ENCODE measurements at regions not wholly inside any gene's neighbourhood (a gene's known extent, or its start where the extent isn't known, plus 50 kb on each side); places are given as distances from the start of the nearest gene placed in this dataset.

DNA sequence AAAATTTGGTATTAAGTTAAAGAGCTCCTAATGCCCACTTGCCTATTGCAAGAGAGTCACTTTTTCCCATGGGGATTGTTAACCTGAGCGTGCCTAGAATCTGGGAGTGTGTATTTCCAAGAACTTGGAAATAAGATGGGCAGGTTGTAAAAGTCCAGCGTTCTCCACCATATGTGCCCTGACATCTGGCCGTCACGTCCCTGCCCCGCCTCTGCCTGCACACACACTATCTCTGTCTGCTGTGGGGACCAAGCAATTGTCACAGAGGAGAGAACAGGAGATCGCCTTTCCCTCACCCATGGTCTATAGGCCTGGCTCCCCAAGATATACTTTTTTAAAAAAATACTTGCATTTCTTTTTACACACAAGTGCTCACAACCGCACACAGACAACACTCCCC is 396.5 kb upstream of the PFKP start:
- no peak overlapping the region for H3K27ac ChIP-seq (ENCODE audit: poor library complexity, severe bottlenecking)
- no peak overlapping the region for H3K4me3 ChIP-seq (ENCODE audit: severe bottlenecking)
- ATAC-seq (ENCODE audit: low read depth) (no peak), DNase-seq (ENCODE audit: low spot score) (no peak)
- no peaks in the 10 kb centered on the region for H3K36me3 ChIP-seq (ENCODE audit: low read depth)
- no peaks in the 10 kb centered on the region for H3K27me3 ChIP-seq (ENCODE audit: insufficient read depth, poor library complexity, severe bottlenecking)
- no peaks in the 10 kb centered on the region for H3K9me3 ChIP-seq (ENCODE audit: severe bottlenecking)
- no peak for TF ChIP-seq CTCF (IDR thresholded peaks at IDR 0.05; ENCODE audit: poor library complexity, severe bottlenecking)
- H3K4me1 ChIP-seq (ENCODE audit: insufficient read depth, poor library complexity, severe bottlenecking), result no peaks in the 10 kb centered on the region

DNA sequence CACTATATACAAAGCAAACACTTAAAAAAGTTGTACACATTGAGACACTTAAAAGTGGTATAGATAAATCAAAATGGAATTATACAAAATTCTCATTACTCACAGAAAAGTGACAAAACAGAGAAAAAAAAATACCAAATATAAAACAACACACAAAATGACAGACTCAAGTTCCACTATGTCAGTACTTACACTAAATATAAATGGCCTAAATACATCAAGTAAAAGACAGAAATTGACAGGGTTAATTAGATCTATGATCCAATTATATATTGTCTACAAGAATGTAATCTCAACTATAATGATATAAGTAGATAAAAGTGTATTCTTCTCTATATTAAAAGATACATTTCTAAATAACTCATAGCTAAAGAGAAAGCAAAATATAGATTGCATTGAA is 401.6 kb upstream of the PFKP start:
- DNase-seq (ENCODE audit: low spot score) (no peak), ATAC-seq (ENCODE audit: low read depth) (no peak)
- Histone ChIP-seq H3K27ac (ENCODE audit: poor library complexity, severe bottlenecking) (no peak overlapping the region), H3K27me3 (ENCODE audit: insufficient read depth, poor library complexity, severe bottlenecking) (no peaks in the 10 kb centered on the region), H3K9me3 (ENCODE audit: severe bottlenecking) (no peaks in the 10 kb centered on the region), H3K4me3 (ENCODE audit: severe bottlenecking) (no peak overlapping the region), H3K36me3 (ENCODE audit: low read depth) (no peaks in the 10 kb centered on the region), H3K4me1 (ENCODE audit: insufficient read depth, poor library complexity, severe bottlenecking) (no peaks in the 10 kb centered on the region)
- TF ChIP-seq CTCF (IDR thresholded peaks at IDR 0.05; ENCODE audit: poor library complexity, severe bottlenecking), result no peak

GRCh38 chr10:2660276-2660675 is 407.1 kb upstream of the PFKP start:
- no peak for TF ChIP-seq CTCF (IDR thresholded peaks at IDR 0.05; ENCODE audit: poor library complexity, severe bottlenecking)
- Histone ChIP-seq H3K4me3 (ENCODE audit: severe bottlenecking) (no peak overlapping the region), H3K4me1 (ENCODE audit: insufficient read depth, poor library complexity, severe bottlenecking) (no peaks in the 10 kb centered on the region), H3K36me3 (ENCODE audit: low read depth) (no peaks in the 10 kb centered on the region), H3K27me3 (ENCODE audit: insufficient read depth, poor library complexity, severe bottlenecking) (peaks cover 4% of the 10 kb centered on the region), H3K9me3 (ENCODE audit: severe bottlenecking) (no peaks in the 10 kb centered on the region), H3K27ac (ENCODE audit: poor library complexity, severe bottlenecking) (no peak overlapping the region)
- DNase-seq (ENCODE audit: low spot score), result no peak
- no peak for ATAC-seq (ENCODE audit: low read depth)

DNA sequence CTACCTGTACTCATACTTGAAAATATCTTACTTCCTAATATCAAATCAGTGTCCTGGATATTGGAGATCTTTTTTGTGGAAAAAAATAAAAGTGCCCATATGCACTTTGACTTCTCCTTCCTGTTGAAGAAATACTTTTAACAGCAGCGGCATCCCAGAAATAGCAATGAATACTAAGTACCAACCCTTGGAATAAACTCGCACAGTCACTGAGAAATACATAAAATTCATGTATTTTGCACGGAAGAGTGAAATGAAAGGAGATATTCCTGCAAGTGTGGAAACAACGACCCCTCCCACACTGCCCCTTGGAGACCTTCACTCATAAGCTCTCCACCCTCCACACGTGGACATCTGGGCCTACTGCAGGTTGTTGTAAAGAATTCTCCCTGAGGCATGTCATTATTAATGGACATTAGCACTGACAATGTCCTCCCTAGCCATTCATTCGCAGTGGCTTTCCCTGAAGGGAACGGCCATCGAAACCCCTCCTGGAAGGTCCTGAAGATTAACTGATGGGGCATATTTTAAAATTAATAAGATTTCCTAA is 407.6 kb upstream of the PFKP start:
- Histone ChIP-seq H3K36me3 (ENCODE audit: low read depth) (no peaks in the 10 kb centered on the region), H3K4me1 (ENCODE audit: insufficient read depth, poor library complexity, severe bottlenecking) (no peaks in the 10 kb centered on the region), H3K4me3 (ENCODE audit: severe bottlenecking) (no peak overlapping the region), H3K9me3 (ENCODE audit: severe bottlenecking) (no peaks in the 10 kb centered on the region), H3K27me3 (ENCODE audit: insufficient read depth, poor library complexity, severe bottlenecking) (peaks cover 4% of the 10 kb centered on the region), H3K27ac (ENCODE audit: poor library complexity, severe bottlenecking) (no peak overlapping the region)
- no peak for ATAC-seq (ENCODE audit: low read depth)
- no peak for TF ChIP-seq CTCF (IDR thresholded peaks at IDR 0.05; ENCODE audit: poor library complexity, severe bottlenecking)
- no peak for DNase-seq (ENCODE audit: low spot score)

- no peak for ATAC-seq (ENCODE audit: low read depth)
- Histone ChIP-seq H3K4me1 (ENCODE audit: insufficient read depth, poor library complexity, severe bottlenecking) (no peaks in the 10 kb centered on the region), H3K27me3 (ENCODE audit: insufficient read depth, poor library complexity, severe bottlenecking) (peaks cover 4% of the 10 kb centered on the region), H3K27ac (ENCODE audit: poor library complexity, severe bottlenecking) (no peak overlapping the region), H3K9me3 (ENCODE audit: severe bottlenecking) (no peaks in the 10 kb centered on the region), H3K4me3 (ENCODE audit: severe bottlenecking) (no peak overlapping the region), H3K36me3 (ENCODE audit: low read depth) (no peaks in the 10 kb centered on the region)
- TF ChIP-seq CTCF (IDR thresholded peaks at IDR 0.05; ENCODE audit: poor library complexity, severe bottlenecking), result no peak
- no peak for DNase-seq (ENCODE audit: low spot score)
Measured at GRCh38 chr10:2658780-2659179, 408.6 kb upstream of the PFKP start.

Measured in RWPE2 (cell line).